Ecto neural progenitor cell (in vitro differentiated cells): ENCODE measurements at regions not wholly inside any gene's neighbourhood (a gene's known extent, or its start where the extent isn't known, plus 50 kb on each side); places are given as distances from the start of the nearest gene placed in this dataset.

Experiments
- DNase-seq: peaks from one replicate; pipeline ENCODE4 v3.0.0-alpha.2; 2018; ENCODE audit warnings: low spot score

GRCh38 chr6:14274546-14275492 is 157.2 kb downstream of the CD83 start:
- no peak for DNase-seq

GRCh38 chr6:14275493-14275851 is 157.9 kb downstream of the CD83 start:
- DNase-seq = no peak

GRCh38 chr6:14276071-14276470 is 158.5 kb downstream of the CD83 start:
- no peak for DNase-seq

- DNase-seq = no peak
Measured at GRCh38 chr6:14276667-14277404, 159.3 kb downstream of the CD83 start.

- DNase-seq = no peak
Measured at GRCh38 chr6:14277405-14277930, 159.9 kb downstream of the CD83 start.

- no peak for DNase-seq
Measured at GRCh38 chr6:14278006-14278405, 160.4 kb downstream of the CD83 start.

GRCh38 chr6:14278446-14278845 is 160.9 kb downstream of the CD83 start:
- no peak for DNase-seq

GRCh38 chr6:14280006-14280510 is 162.5 kb downstream of the CD83 start:
- no peak for DNase-seq

- peak; percentile 43 for DNase-seq
Measured at GRCh38 chr6:14280766-14281293, 163.3 kb downstream of the CD83 start.

- peak; percentile 23 for DNase-seq
Measured at GRCh38 chr6:14281811-14282660, 164.5 kb downstream of the CD83 start.

GRCh38 chr6:14282854-14283505 is 165.4 kb downstream of the CD83 start:
- DNase-seq = no peak

GRCh38 chr6:14283600-14284235 is 166.1 kb downstream of the CD83 start:
- DNase-seq = peak; percentile 17

- no peak for DNase-seq
Measured at GRCh38 chr6:14284969-14285590, 167.5 kb downstream of the CD83 start.

GRCh38 chr6:14286144-14286543 is 168.6 kb downstream of the CD83 start:
- no peak for DNase-seq

- DNase-seq = no peak
Measured at GRCh38 chr6:14286634-14287428, 169.3 kb downstream of the CD83 start.

GRCh38 chr6:14287707-14288106 is 170.1 kb downstream of the CD83 start:
- no peak for DNase-seq

- no peak for DNase-seq
Measured at GRCh38 chr6:14288910-14289309, 171.3 kb downstream of the CD83 start.

GRCh38 chr6:14290041-14290771 is 172.6 kb downstream of the CD83 start:
- no peak for DNase-seq
